ENCODE measurements at regions not wholly inside any gene's neighbourhood (a gene's known extent, or its start where the extent isn't known, plus 50 kb on each side); places are given as distances from the start of the nearest gene placed in this dataset.

GRCh38 chr3:194836661-194837060 lies 151.0 kb downstream of the FAM43A start:
- 84% methylated on average over 1 of the region's 1 CpG for WGBS
- Histone ChIP-seq H3K27me3 (ENCODE audit: control insufficient read depth, insufficient read depth) (no peaks in the 10 kb centered on the region), H3K4me1 (ENCODE audit: control insufficient read depth, insufficient read depth, low read length) (peaks cover 3% of the 10 kb centered on the region), H3K4me3 (ENCODE audit: low read length) (no peak overlapping the region), H3K27ac (ENCODE audit: low read length) (no peak overlapping the region), H3K9me3 (ENCODE audit: control insufficient read depth, low read length) (no peaks in the 10 kb centered on the region)
- intact Hi-C loops (cut with DNase I) = no loop called here
- ATAC-seq (no peak), DNase-seq (no peak)

GRCh38 chr3:194837457-194838127 lies 151.9 kb downstream of the FAM43A start:
- WGBS = 93% methylated on average over 9 of the region's 9 CpGs

GRCh38 chr3:194838236-194838635 lies 152.6 kb downstream of the FAM43A start:
- H3K9me3 ChIP-seq (ENCODE audit: control insufficient read depth, low read length) = no peaks in the 10 kb centered on the region
- no peak overlapping the region for H3K4me3 ChIP-seq (ENCODE audit: low read length)
- H3K4me1 ChIP-seq (ENCODE audit: control insufficient read depth, insufficient read depth, low read length) = peaks cover 3% of the 10 kb centered on the region
- no peak for DNase-seq
- H3K27me3 ChIP-seq (ENCODE audit: control insufficient read depth, insufficient read depth) = no peaks in the 10 kb centered on the region
- no peak for ATAC-seq
- no peak overlapping the region for H3K27ac ChIP-seq (ENCODE audit: low read length)
- intact Hi-C loops (cut with DNase I) = no loop called here
- 93% methylated on average over 9 of the region's 9 CpGs for WGBS

More at GRCh38 chr3:194837457-194838127, 151.9 kb downstream of the FAM43A start:
- no peak for DNase-seq
- no peak overlapping the region for H3K27ac ChIP-seq (ENCODE audit: low read length)
- no peak overlapping the region for H3K4me3 ChIP-seq (ENCODE audit: low read length)
- intact Hi-C loops (cut with DNase I) = no loop called here
- no peaks in the 10 kb centered on the region for H3K9me3 ChIP-seq (ENCODE audit: control insufficient read depth, low read length)
- H3K4me1 ChIP-seq (ENCODE audit: control insufficient read depth, insufficient read depth, low read length) = peaks cover 3% of the 10 kb centered on the region
- no peak for ATAC-seq
- no peaks in the 10 kb centered on the region for H3K27me3 ChIP-seq (ENCODE audit: control insufficient read depth, insufficient read depth)

GRCh38 chr3:194840661-194841514 lies 155.2 kb downstream of the FAM43A start:
- H3K4me3 ChIP-seq (ENCODE audit: low read length) = no peak overlapping the region
- 55% methylated on average over 21 of the region's 21 CpGs for WGBS
- H3K4me1 ChIP-seq (ENCODE audit: control insufficient read depth, insufficient read depth, low read length) = peaks cover 3% of the 10 kb centered on the region
- intact Hi-C loops (cut with DNase I) = no loop called here
- H3K27me3 ChIP-seq (ENCODE audit: control insufficient read depth, insufficient read depth) = no peaks in the 10 kb centered on the region
- peak in 1 of 3 donors; percentile 71 for DNase-seq
- peak overlapping the region; percentile 71 for H3K27ac ChIP-seq (ENCODE audit: low read length)
- peak; percentile 84 to 97 for ATAC-seq
- no peaks in the 10 kb centered on the region for H3K9me3 ChIP-seq (ENCODE audit: control insufficient read depth, low read length)

GRCh38 chr3:194841515-194841841 lies 155.8 kb downstream of the FAM43A start:
- H3K9me3 ChIP-seq (ENCODE audit: control insufficient read depth, low read length) = no peaks in the 10 kb centered on the region
- ATAC-seq = peak in 1 of 2 donors; percentile 25
- no peaks in the 10 kb centered on the region for H3K27me3 ChIP-seq (ENCODE audit: control insufficient read depth, insufficient read depth)
- WGBS = 66% methylated on average over 2 of the region's 2 CpGs
- peaks cover 3% of the 10 kb centered on the region for H3K4me1 ChIP-seq (ENCODE audit: control insufficient read depth, insufficient read depth, low read length)
- intact Hi-C loops (cut with DNase I) = no loop called here
- DNase-seq = no peak
- peak overlapping the region; percentile 63 for H3K27ac ChIP-seq (ENCODE audit: low read length)
- H3K4me3 ChIP-seq (ENCODE audit: low read length) = no peak overlapping the region

- no peaks in the 10 kb centered on the region for H3K27me3 ChIP-seq (ENCODE audit: control insufficient read depth, insufficient read depth)
- peaks cover 3% of the 10 kb centered on the region for H3K4me1 ChIP-seq (ENCODE audit: control insufficient read depth, insufficient read depth, low read length)
- WGBS = 77% methylated on average over 8 of the region's 8 CpGs
- ATAC-seq (no peak), DNase-seq (no peak)
- H3K27ac ChIP-seq (ENCODE audit: low read length) = no peak overlapping the region
- no peaks in the 10 kb centered on the region for H3K9me3 ChIP-seq (ENCODE audit: control insufficient read depth, low read length)
- intact Hi-C loops (cut with DNase I) = no loop called here
- no peak overlapping the region for H3K4me3 ChIP-seq (ENCODE audit: low read length)
These were observed 157.9 kb downstream of the FAM43A start for GRCh38 chr3:194843556-194843955.

GRCh38 chr3:194844046-194844445 lies 158.4 kb downstream of the FAM43A start:
- Histone ChIP-seq H3K4me1 (ENCODE audit: control insufficient read depth, insufficient read depth, low read length) (peaks cover 3% of the 10 kb centered on the region), H3K9me3 (ENCODE audit: control insufficient read depth, low read length) (no peaks in the 10 kb centered on the region), H3K4me3 (ENCODE audit: low read length) (no peak overlapping the region), H3K27ac (ENCODE audit: low read length) (no peak overlapping the region), H3K27me3 (ENCODE audit: control insufficient read depth, insufficient read depth) (no peaks in the 10 kb centered on the region)
- 91% methylated on average over 3 of the region's 3 CpGs for WGBS
- DNase-seq (no peak), ATAC-seq (no peak)
- intact Hi-C loops (cut with DNase I) = no loop called here

GRCh38 chr3:194849166-194849875 lies 163.6 kb downstream of the FAM43A start:
- Histone ChIP-seq H3K4me1 (ENCODE audit: control insufficient read depth, insufficient read depth, low read length) (peaks cover under 1% of the 10 kb centered on the region), H3K27me3 (ENCODE audit: control insufficient read depth, insufficient read depth) (no peaks in the 10 kb centered on the region), H3K4me3 (ENCODE audit: low read length) (no peak overlapping the region), H3K27ac (ENCODE audit: low read length) (no peak overlapping the region), H3K9me3 (ENCODE audit: control insufficient read depth, low read length) (no peaks in the 10 kb centered on the region)
- 45% methylated on average over 6 of the region's 6 CpGs for WGBS
- DNase-seq (no peak), ATAC-seq (no peak)
- intact Hi-C loops (cut with DNase I) = no loop called here

- no peak for ATAC-seq
- no peak for DNase-seq
- WGBS = 82% methylated on average over 5 of the region's 5 CpGs
These were observed 165.6 kb downstream of the FAM43A start for GRCh38 chr3:194851254-194851653.

GRCh38 chr3:194851941-194852340 lies 166.3 kb downstream of the FAM43A start:
- Histone ChIP-seq H3K27ac (ENCODE audit: low read length) (no peak overlapping the region), H3K9me3 (ENCODE audit: control insufficient read depth, low read length) (no peaks in the 10 kb centered on the region), H3K4me1 (ENCODE audit: control insufficient read depth, insufficient read depth, low read length) (peaks cover 10% of the 10 kb centered on the region), H3K27me3 (ENCODE audit: control insufficient read depth, insufficient read depth) (no peaks in the 10 kb centered on the region), H3K4me3 (ENCODE audit: low read length) (no peak overlapping the region)
- DNase-seq (no peak), ATAC-seq (no peak)
- intact Hi-C loops (cut with DNase I) = no loop called here
- 97% methylated on average over 5 of the region's 5 CpGs for WGBS

More at GRCh38 chr3:194851254-194851653, 165.6 kb downstream of the FAM43A start:
- Histone ChIP-seq H3K9me3 (ENCODE audit: control insufficient read depth, low read length) (no peaks in the 10 kb centered on the region), H3K4me1 (ENCODE audit: control insufficient read depth, insufficient read depth, low read length) (peaks cover 10% of the 10 kb centered on the region), H3K4me3 (ENCODE audit: low read length) (no peak overlapping the region), H3K27ac (ENCODE audit: low read length) (no peak overlapping the region), H3K27me3 (ENCODE audit: control insufficient read depth, insufficient read depth) (no peaks in the 10 kb centered on the region)
- intact Hi-C loops (cut with DNase I) = no loop called here

GRCh38 chr3:194852345-194852744 lies 166.7 kb downstream of the FAM43A start:
- H3K4me3 ChIP-seq (ENCODE audit: low read length) = no peak overlapping the region
- 94% methylated on average over 22 of the region's 22 CpGs for WGBS
- ATAC-seq (no peak), DNase-seq (no peak)
- intact Hi-C loops (cut with DNase I) = no loop called here
- H3K9me3 ChIP-seq (ENCODE audit: control insufficient read depth, low read length) = no peaks in the 10 kb centered on the region
- no peak overlapping the region for H3K27ac ChIP-seq (ENCODE audit: low read length)
- H3K4me1 ChIP-seq (ENCODE audit: control insufficient read depth, insufficient read depth, low read length) = peaks cover 10% of the 10 kb centered on the region
- no peaks in the 10 kb centered on the region for H3K27me3 ChIP-seq (ENCODE audit: control insufficient read depth, insufficient read depth)
